ENCODE measurements at regions not wholly inside any gene's neighbourhood (a gene's known extent, or its start where the extent isn't known, plus 50 kb on each side); places are given as distances from the start of the nearest gene placed in this dataset.

DNA sequence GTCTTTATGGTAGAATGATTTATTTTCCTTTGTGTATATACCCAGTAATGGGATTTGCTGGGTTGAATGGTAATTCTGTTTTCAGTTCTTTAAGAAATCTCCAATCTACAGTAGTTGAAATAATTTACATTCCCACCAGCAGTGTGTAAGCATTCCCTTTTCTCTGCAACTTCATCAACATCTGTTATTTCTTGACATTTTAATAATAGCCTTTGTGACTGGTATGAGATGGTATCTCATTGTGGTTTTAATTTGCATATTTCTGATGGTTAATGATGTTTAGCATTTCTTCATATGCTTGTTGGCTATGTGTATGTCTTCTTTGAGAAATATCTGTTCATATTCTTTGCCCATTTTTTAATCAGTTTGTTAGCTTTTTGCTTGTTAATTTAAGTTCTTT is 901.2 kb downstream of the METTL15 start:
- DNase-seq (ENCODE audit: low spot score) = no peak
- in situ Hi-C loops (cut with MboI; ENCODE audit: low sequenced_read_pairs, unreplicated experiment) = no loop called here
- TF ChIP-seq, protein P1, sequence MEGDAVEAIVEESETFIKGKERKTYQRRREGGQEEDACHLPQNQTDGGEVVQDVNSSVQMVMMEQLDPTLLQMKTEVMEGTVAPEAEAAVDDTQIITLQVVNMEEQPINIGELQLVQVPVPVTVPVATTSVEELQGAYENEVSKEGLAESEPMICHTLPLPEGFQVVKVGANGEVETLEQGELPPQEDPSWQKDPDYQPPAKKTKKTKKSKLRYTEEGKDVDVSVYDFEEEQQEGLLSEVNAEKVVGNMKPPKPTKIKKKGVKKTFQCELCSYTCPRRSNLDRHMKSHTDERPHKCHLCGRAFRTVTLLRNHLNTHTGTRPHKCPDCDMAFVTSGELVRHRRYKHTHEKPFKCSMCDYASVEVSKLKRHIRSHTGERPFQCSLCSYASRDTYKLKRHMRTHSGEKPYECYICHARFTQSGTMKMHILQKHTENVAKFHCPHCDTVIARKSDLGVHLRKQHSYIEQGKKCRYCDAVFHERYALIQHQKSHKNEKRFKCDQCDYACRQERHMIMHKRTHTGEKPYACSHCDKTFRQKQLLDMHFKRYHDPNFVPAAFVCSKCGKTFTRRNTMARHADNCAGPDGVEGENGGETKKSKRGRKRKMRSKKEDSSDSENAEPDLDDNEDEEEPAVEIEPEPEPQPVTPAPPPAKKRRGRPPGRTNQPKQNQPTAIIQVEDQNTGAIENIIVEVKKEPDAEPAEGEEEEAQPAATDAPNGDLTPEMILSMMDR (IDR thresholded peaks at IDR 0.05; ENCODE audit: borderline replicate concordance, control extremely low read depth, extremely low read depth, insufficient read depth, missing control alignments) = no peak

DNA sequence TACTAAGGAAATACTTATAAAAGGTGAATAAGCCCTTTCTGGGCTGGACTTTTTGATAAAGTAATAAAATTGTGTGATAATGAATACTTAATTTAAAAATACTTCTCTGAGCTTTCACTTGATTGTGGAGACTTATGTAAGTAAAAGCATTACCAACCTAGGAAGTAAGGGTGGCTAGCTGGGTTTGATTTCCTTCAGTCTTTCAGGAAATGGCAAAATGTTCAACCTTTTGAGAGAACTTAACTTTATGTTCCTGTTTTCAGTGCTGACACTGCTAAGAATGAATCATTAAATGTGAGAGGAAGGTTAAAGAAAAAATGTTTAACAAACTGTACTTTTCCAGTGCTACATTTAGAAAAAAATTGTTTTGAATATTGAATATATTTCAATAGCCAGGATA is 900.3 kb downstream of the METTL15 start:
- in situ Hi-C loops (cut with MboI; ENCODE audit: low sequenced_read_pairs, unreplicated experiment) = no loop called here
- DNase-seq (ENCODE audit: low spot score) = no peak
- TF ChIP-seq, protein P1 (IDR thresholded peaks at IDR 0.05; ENCODE audit: borderline replicate concordance, control extremely low read depth, extremely low read depth, insufficient read depth, missing control alignments) = no peak

DNA sequence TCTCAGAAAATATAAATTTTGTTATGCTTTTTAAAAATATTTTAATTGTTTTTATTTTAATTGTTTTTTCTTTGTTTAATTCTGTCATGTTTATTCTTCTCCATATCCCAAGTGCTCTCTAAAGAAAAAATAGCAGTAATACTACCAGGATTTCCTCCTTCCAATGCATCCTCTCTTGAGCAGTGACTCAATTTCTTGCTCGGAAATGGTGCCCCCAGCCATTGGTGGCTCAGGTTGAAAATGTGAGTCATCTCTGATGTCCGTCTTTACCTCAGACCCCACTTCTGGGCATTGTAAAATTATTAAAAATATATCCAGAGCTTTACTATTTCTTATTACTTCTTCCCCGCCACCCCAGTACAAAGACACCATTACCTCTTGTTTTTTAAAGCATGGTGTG is 898.5 kb downstream of the METTL15 start:
- TF ChIP-seq, protein P1 (IDR thresholded peaks at IDR 0.05; ENCODE audit: borderline replicate concordance, control extremely low read depth, extremely low read depth, insufficient read depth, missing control alignments) = no peak
- in situ Hi-C loops (cut with MboI; ENCODE audit: low sequenced_read_pairs, unreplicated experiment) = no loop called here

DNA sequence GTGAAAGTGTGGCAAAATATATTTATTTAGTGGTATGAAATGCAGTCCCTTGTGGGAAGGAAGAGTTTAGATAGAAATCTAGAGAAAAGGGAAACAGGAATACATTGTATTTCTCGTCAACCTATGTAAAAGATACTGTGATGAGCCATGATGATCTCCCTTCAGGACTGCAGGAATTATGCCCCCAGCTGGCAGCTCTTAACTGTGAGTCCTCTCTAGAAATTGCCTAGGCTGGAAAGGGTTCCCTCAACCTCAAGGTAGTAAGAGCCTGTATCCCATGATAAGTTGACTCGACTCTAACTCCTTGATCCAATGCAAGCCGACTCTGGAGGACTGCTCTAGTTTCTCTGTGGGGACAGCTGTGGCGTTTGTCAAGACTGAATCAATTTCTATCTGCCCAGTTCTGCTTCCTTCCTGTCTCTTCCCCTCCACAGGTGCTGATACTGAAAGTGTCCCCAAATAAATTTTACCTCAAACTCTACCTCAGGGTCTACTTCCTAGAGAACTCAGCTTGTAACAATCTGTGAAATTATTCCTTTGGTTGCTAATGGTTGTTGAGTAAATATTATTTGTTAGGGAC is 897.3 kb downstream of the METTL15 start:
- DNase-seq (ENCODE audit: low spot score) = no peak
- in situ Hi-C loops (cut with MboI; ENCODE audit: low sequenced_read_pairs, unreplicated experiment) = no loop called here
- TF ChIP-seq, protein P1 (IDR thresholded peaks at IDR 0.05; ENCODE audit: borderline replicate concordance, control extremely low read depth, extremely low read depth, insufficient read depth, missing control alignments) = no peak

More for the DNA sequence above, 898.5 kb downstream of the METTL15 start:
- no peak for DNase-seq (ENCODE audit: low spot score)

DNA sequence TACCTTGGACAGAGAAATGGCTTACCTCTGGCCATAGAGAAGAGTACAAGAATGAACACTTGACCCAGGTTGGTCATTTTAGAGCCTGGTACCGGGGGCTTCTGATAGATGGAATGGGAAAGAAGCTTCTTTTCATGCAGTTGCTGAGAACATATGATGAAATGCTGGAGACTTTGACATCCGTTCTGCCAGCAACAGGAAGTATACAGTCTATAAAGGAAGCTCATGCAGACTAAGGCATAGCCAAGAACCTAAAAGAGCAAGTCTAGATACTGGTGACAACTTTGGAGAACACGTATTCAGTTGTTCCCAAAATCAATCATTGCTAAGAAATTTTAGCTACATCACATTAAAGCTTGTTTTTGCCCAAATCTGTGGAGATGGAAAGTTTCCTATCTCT is 894.6 kb downstream of the METTL15 start:
- DNase-seq (ENCODE audit: low spot score) = no peak
- TF ChIP-seq, protein P1 (IDR thresholded peaks at IDR 0.05; ENCODE audit: borderline replicate concordance, control extremely low read depth, extremely low read depth, insufficient read depth, missing control alignments) = no peak
- in situ Hi-C loops (cut with MboI; ENCODE audit: low sequenced_read_pairs, unreplicated experiment) = no loop called here

DNA sequence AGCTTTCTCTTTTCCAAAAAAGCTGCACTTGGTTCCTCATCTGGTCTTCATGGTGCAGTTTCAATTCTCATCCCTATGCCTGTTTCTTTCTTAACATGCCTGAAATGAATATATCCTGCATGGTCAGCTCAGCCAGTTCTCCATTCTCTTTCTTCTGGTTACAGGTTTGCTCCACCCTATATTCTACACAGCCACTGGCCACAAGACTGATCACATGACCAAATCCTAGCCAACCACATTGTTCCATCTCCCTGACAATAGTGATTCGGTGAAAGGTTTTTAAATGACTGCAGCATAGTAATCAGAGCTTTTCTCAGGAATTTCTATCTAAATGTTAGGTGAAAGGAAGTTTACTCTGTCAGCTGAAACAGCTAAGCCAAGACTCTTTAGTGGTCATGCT is 891.4 kb downstream of the METTL15 start:
- DNase-seq (ENCODE audit: low spot score) = no peak
- in situ Hi-C loops (cut with MboI; ENCODE audit: low sequenced_read_pairs, unreplicated experiment) = no loop called here
- TF ChIP-seq, protein P1 (IDR thresholded peaks at IDR 0.05; ENCODE audit: borderline replicate concordance, control extremely low read depth, extremely low read depth, insufficient read depth, missing control alignments) = no peak

Data from GM13976 (cell line).